K562 (cell line): ENCODE measurements at regions not wholly inside any gene's neighbourhood (a gene's known extent, or its start where the extent isn't known, plus 50 kb on each side); places are given as distances from the start of the nearest gene placed in this dataset.

Experiments
- ATAC-seq: fragments of 200-7000 bp; cut with Tn5 transposase; 3 replicates; pipeline ENCODE4 v1.9.1; 2020; ENCODE audit warnings: moderate library complexity
- BruUV-seq: library from RNA; stranded (reverse); fragments of 400-500 nt; replicated peaks from 2 replicates; lab custom pipeline; 2021; lab: Mats Ljungman, UMichigan
- CTCF ChIA-PET: fragments of 300-600 bp; formaldehyde crosslinking; extraction: SDS; loops from one replicate; lab custom pipeline; 2021; ENCODE audit warnings: low intra/inter-chr PET ratio; lab: Yijun Ruan, JAX
- POLR2A ChIA-PET: fragments of 300-600, 350-650 bp; sonication (Branson Sonifier 250); formaldehyde crosslinking; extraction: SDS; loops from one replicate; lab custom pipeline; 2021; ENCODE audit warnings: antibody characterized with exemption, inconsistent platforms; lab: Yijun Ruan, JAX
- DNase-seq, 4 experiments: peaks; one replicate each; pipeline versions ENCODE4 v3.0.0 to v3.0.0-alpha.2; 2011 to 2018; ENCODE audit warnings: low spot score in 3 of 4, mixed read lengths in 3 of 4; ENCODE audit errors: extremely low read depth in 1 of 4
- FAIRE-seq: peaks from 2 replicates; lab custom pipeline; 2011; peaks lifted over from hg19 to GRCh38; lab: Jason Lieb, UNC
- H2AFZ ChIP-seq: 2 replicates; pipeline ENCODE4 v1.6.0; 2011; ENCODE audit warnings: low read depth, low read length, control low read depth, inconsistent platforms
- H3K27ac ChIP-seq: fragments of 200-600 bp; 3 replicates; pipeline ENCODE4 v1.8.0; 2011; ENCODE audit warnings: low read depth, mild to moderate bottlenecking, control low read depth, inconsistent platforms, low read length, moderate library complexity, mixed read lengths; ENCODE audit errors: extremely low read depth
- H3K27me3 ChIP-seq, 2 experiments: fragments of 300-600 bp in 1 of 2; 2 replicates in 1 of 2; 3 replicates in 1 of 2; pipeline versions ENCODE4 v1.6.0 to v1.8.0; 2011; ENCODE audit warnings: inconsistent platforms in 2 of 2, low read length in 2 of 2, mild to moderate bottlenecking in 1 of 2, mixed read lengths in 1 of 2, moderate library complexity in 1 of 2; ENCODE audit not compliant: control insufficient read depth in 2 of 2, insufficient read depth in 2 of 2
- H3K36me3 ChIP-seq: fragments of 300-600 bp; 3 replicates; pipeline ENCODE4 v1.8.0; 2011; ENCODE audit warnings: mild to moderate bottlenecking, low read length, inconsistent platforms; ENCODE audit not compliant: control insufficient read depth, insufficient read depth
- H3K4me1 ChIP-seq, 2 experiments: fragments of 200-600 bp in 1 of 2; replicated peaks in 1 of 2; 2 replicates in 1 of 2; 3 replicates in 1 of 2; pipeline versions ENCODE4 v1.5.1 to v1.8.0; 2011; ENCODE audit warnings: inconsistent platforms in 2 of 2, low read length in 2 of 2, mild to moderate bottlenecking in 1 of 2, mixed read lengths in 1 of 2, moderate library complexity in 1 of 2; ENCODE audit not compliant: control insufficient read depth in 2 of 2, insufficient read depth in 2 of 2
- H3K4me2 ChIP-seq: 2 replicates; pipeline ENCODE4 v1.6.1; 2011; ENCODE audit warnings: low read length, control low read depth, inconsistent platforms, mixed read lengths; ENCODE audit not compliant: insufficient read depth
- H3K4me3 ChIP-seq: fragments of 200-600 bp; sonication (generic), shearing (Covaris generic); 2 replicates; pipeline ENCODE4 v1.5.1; 2016; ENCODE audit warnings: control low read depth, inconsistent platforms
- H3K79me2 ChIP-seq: fragments of 200-600 bp; 3 replicates; pipeline ENCODE4 v1.8.0; 2011; ENCODE audit warnings: low read length, inconsistent platforms; ENCODE audit not compliant: control insufficient read depth, insufficient read depth
- H3K9ac ChIP-seq, 2 experiments: 2 replicates each; pipeline versions ENCODE4 v1.6.0 to v1.6.1; 2011; ENCODE audit warnings: low read depth in 2 of 2, low read length in 2 of 2, control low read depth in 1 of 2, inconsistent platforms in 1 of 2, mild to moderate bottlenecking in 1 of 2, mixed read lengths in 1 of 2; ENCODE audit not compliant: insufficient read depth in 1 of 2
- H3K9me1 ChIP-seq: one replicate; pipeline ENCODE4 v1.6.0; 2011; ENCODE audit warnings: inconsistent platforms, mild to moderate bottlenecking, low read length, moderate library complexity; ENCODE audit not compliant: control insufficient read depth, insufficient read depth
- H3K9me3 ChIP-seq: replicated peaks from 2 replicates; pipeline ENCODE4 v1.5.1; 2011; ENCODE audit warnings: low read depth, low read length, inconsistent platforms; ENCODE audit not compliant: control insufficient read depth, insufficient read depth
- H4K20me1 ChIP-seq: replicated peaks from 2 replicates; pipeline ENCODE4 v1.6.1; 2011; ENCODE audit warnings: low read length, inconsistent platforms, mixed read lengths; ENCODE audit not compliant: control insufficient read depth, insufficient read depth
- CBX1 ChIP-seq: sonication (generic); IDR thresholded peaks from 2 replicates; pipeline ENCODE4 v1.6.1; 2016; ENCODE audit warnings: antibody characterized with exemption, low read depth, mild to moderate bottlenecking
- SRSF9 ChIP-seq: fragments of 200-400 bp; formaldehyde crosslinking; IDR thresholded peaks from 2 replicates; pipeline ENCODE4 v1.6.1; 2017; ENCODE audit warnings: low read depth, low read length, borderline replicate concordance
- WGBS: fragments of 100-300 bp; shearing (Covaris generic); methylation state at CpG from one replicate; pipeline ENCODE4 v1.1.6; 2016; ENCODE audit warnings: low coverage, mixed read lengths; ENCODE audit not compliant: insufficient coverage; ENCODE audit errors: missing lambda C conversion rate; 5-methylcytosine and 5-hydroxymethylcytosine counted together
- in situ Hi-C: fragments of 300-500 bp; cut with MboI; formaldehyde crosslinking; loops from 4 replicates; pipeline ENCODE4 v1.15.0; 2018; ENCODE audit warnings: inconsistent platforms, mixed read lengths
- intact Hi-C: fragments of 100-400 bp; cut with micrococcal nuclease; formaldehyde crosslinking; loops from 2 replicates; pipeline ENCODE4 v1.14.2; 2022
- TF ChIP-seq, protein P1 (sequence below), 2 experiments: fragments of 200-800 bp in 1 of 2; sonication (Bioruptor generic) in 1 of 2; sonication (generic) in 1 of 2; formaldehyde crosslinking in 1 of 2; IDR thresholded peaks in 1 of 2; conservative IDR thresholded peaks in 1 of 2; 2 replicates each; pipeline versions ENCODE4 v1.5.0 to v1.6.1; 2016 to 2020; ENCODE audit warnings: missing compliant biosample characterization in 1 of 2, missing genetic modification characterization in 1 of 2, missing genetic modification reagents in 1 of 2

DNA sequence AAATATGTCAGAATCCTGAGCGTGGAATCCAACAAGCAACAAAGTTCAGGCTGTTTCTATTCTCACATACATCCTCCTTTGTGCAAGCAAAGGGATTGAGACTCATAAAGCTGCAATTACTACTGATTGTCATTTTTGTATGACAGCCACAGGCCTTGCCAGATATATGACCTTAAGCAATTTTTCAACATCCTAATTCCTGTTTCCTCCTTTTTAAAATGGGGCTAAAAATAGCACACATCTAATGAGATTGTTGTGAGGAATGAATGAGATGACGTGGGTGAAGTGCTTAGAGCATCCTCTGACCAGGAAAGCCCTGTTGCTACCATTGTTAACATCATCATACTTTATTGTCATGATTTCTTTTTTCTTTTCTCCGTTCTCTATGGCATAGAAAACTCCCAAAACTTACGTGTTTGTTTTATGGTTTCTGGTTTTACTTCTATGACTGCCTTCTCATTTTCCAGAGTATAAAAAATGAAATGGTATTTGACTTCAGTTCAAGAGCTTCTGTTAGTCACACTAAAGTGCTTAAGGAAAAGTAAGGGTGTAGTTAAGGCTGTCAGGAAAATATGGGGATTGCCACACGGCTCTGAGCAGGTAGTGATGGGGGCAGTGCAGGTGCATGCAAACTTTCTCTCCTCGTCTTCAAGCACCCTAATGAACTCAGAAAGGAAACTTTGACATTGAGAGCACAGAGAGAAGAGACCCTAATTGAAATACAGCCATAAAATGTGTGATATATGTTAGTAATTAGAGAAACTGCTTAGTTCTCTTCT, 590.6 kb upstream of the NETO1 start:
- Histone ChIP-seq H3K4me3 (no peak overlapping the region), H3K27ac (no peak overlapping the region), H3K4me1 (no peaks in the 10 kb centered on the region)
- TF ChIP-seq SRSF9, result no peak
- TF ChIP-seq, protein P1, sequence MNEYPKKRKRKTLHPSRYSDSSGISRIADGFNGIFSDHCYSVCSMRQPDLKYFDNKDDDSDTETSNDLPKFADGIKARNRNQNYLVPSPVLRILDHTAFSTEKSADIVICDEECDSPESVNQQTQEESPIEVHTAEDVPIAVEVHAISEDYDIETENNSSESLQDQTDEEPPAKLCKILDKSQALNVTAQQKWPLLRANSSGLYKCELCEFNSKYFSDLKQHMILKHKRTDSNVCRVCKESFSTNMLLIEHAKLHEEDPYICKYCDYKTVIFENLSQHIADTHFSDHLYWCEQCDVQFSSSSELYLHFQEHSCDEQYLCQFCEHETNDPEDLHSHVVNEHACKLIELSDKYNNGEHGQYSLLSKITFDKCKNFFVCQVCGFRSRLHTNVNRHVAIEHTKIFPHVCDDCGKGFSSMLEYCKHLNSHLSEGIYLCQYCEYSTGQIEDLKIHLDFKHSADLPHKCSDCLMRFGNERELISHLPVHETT (CRISPR knock-in tag; conservative IDR thresholded peaks at IDR 0.05 in 1 of 2, IDR thresholded peaks at IDR 0.05 in 1 of 2), result no peak
- no peak for TF ChIP-seq CBX1
- TF ChIP-seq, all 486 proteins: peak for 0
- Histone ChIP-seq H3K27me3 (no peaks in the 10 kb centered on the region), H4K20me1 (no peaks in the 10 kb centered on the region), H3K9me1 (no peaks in the 10 kb centered on the region), H3K9ac (no peak overlapping the region), H3K9me3 (no peaks in the 10 kb centered on the region), H3K4me2 (no peak overlapping the region), H3K79me2 (no peaks in the 10 kb centered on the region), H3K36me3 (no peaks in the 10 kb centered on the region), H2AFZ (no peak overlapping the region)
- 0% methylated on average over 6 of the region's 6 CpGs for WGBS
- no peak for FAIRE-seq
- ATAC-seq, result no peak
- intact Hi-C loops (no loop called here), in situ Hi-C loops (no loop called here)
- ChIA-PET CTCF (no interaction called here), POLR2A (no interaction called here)
- no peak for DNase-seq
- BruUV-seq, result no TSS peak
